ENCODE measurements at regions not wholly inside any gene's neighbourhood (a gene's known extent, or its start where the extent isn't known, plus 50 kb on each side); places are given as distances from the start of the nearest gene placed in this dataset.
"Not testable (repeated sequence)": the region's sequence is repeated elsewhere in the genome, so short reads cannot be mapped to it uniquely, and the experiment has no call there.

- H3K27ac ChIP-seq (replicated peaks): no peak overlapping the region
- H3K4me3 ChIP-seq (replicated peaks; ENCODE audit: insufficient read depth, low read length): no peak overlapping the region
- DNase-seq (ENCODE audit: low read depth in 1 of 2, low spot score in 1 of 2): peak; percentile 21 to 56
- no peaks in the 10 kb centered on the region for H3K27me3 ChIP-seq (ENCODE audit: insufficient read depth, poor library complexity, severe bottlenecking)
- no peak for TF ChIP-seq SPI1 (IDR thresholded peaks at IDR 0.05; ENCODE audit: borderline replicate concordance, low read depth)
- TF ChIP-seq GABPA (IDR thresholded peaks at IDR 0.05; ENCODE audit: low read depth): no peak
- TF ChIP-seq POLR2AphosphoS5 (IDR thresholded peaks at IDR 0.05; ENCODE audit: low read depth): no peak
These were observed 267.6 kb downstream of the PCDH17 start for GRCh38 chr13:57899096-57899495.

- not testable (repeated sequence) for DNase-seq (ENCODE audit: low read depth in 1 of 2, low spot score in 1 of 2); H3K4me3 ChIP-seq (replicated peaks; ENCODE audit: insufficient read depth, low read length); H3K27me3 ChIP-seq (ENCODE audit: insufficient read depth, poor library complexity, severe bottlenecking); H3K27ac ChIP-seq (replicated peaks)
These were observed 278.3 kb downstream of the PCDH17 start for GRCh38 chr13:57909833-57910232.

- Histone ChIP-seq H3K27ac (replicated peaks) (no peak overlapping the region), H3K4me3 (replicated peaks; ENCODE audit: insufficient read depth, low read length) (no peak overlapping the region), H3K27me3 (ENCODE audit: insufficient read depth, poor library complexity, severe bottlenecking) (no peaks in the 10 kb centered on the region)
- DNase-seq (ENCODE audit: low read depth in 1 of 2, low spot score in 1 of 2): no peak
- TF ChIP-seq POLR2AphosphoS5 (IDR thresholded peaks at IDR 0.05; ENCODE audit: low read depth): no peak
- no peak for TF ChIP-seq SPI1 (IDR thresholded peaks at IDR 0.05; ENCODE audit: borderline replicate concordance, low read depth)
These were observed 286.5 kb downstream of the PCDH17 start for GRCh38 chr13:57918086-57918485.

GRCh38 chr13:57918913-57919312 is 287.4 kb downstream of the PCDH17 start:
- Histone ChIP-seq H3K27ac (replicated peaks) (no peak overlapping the region), H3K4me3 (replicated peaks; ENCODE audit: insufficient read depth, low read length) (no peak overlapping the region), H3K27me3 (ENCODE audit: insufficient read depth, poor library complexity, severe bottlenecking) (no peaks in the 10 kb centered on the region)
- TF ChIP-seq POLR2AphosphoS5 (IDR thresholded peaks at IDR 0.05; ENCODE audit: low read depth) (no peak), REST (IDR thresholded peaks at IDR 0.05; ENCODE audit: insufficient replicate concordance, low read depth) (no peak), GABPA (IDR thresholded peaks at IDR 0.05; ENCODE audit: low read depth) (no peak), CTCF (IDR thresholded peaks at IDR 0.05; ENCODE audit: insufficient read depth, low read length) (no peak), SPI1 (IDR thresholded peaks at IDR 0.05; ENCODE audit: borderline replicate concordance, low read depth) (no peak)
- DNase-seq (ENCODE audit: low read depth in 1 of 2, low spot score in 1 of 2): no peak

- no peak overlapping the region for H3K4me3 ChIP-seq (replicated peaks; ENCODE audit: insufficient read depth, low read length)
- TF ChIP-seq GABPA (IDR thresholded peaks at IDR 0.05; ENCODE audit: low read depth) (no peak), SPI1 (IDR thresholded peaks at IDR 0.05; ENCODE audit: borderline replicate concordance, low read depth) (no peak), CTCF (IDR thresholded peaks at IDR 0.05; ENCODE audit: insufficient read depth, low read length) (no peak), REST (IDR thresholded peaks at IDR 0.05; ENCODE audit: insufficient replicate concordance, low read depth) (no peak), POLR2AphosphoS5 (IDR thresholded peaks at IDR 0.05; ENCODE audit: low read depth) (no peak)
- H3K27me3 ChIP-seq (ENCODE audit: insufficient read depth, poor library complexity, severe bottlenecking): no peaks in the 10 kb centered on the region
- no peak overlapping the region for H3K27ac ChIP-seq (replicated peaks)
- no peak for DNase-seq (ENCODE audit: low read depth in 1 of 2, low spot score in 1 of 2)
These were observed 293.7 kb downstream of the PCDH17 start for GRCh38 chr13:57925250-57925649.

Data from HL-60 (cell line).